Coronary artery (tissue), 2 donors: ENCODE measurements at regions not wholly inside any gene's neighbourhood (a gene's known extent, or its start where the extent isn't known, plus 50 kb on each side); places are given as distances from the start of the nearest gene placed in this dataset.
"Not testable (repeated sequence)": the region's sequence is repeated elsewhere in the genome, so short reads cannot be mapped to it uniquely, and the experiment has no call there.

Source experiments
- DNase-seq: peaks from one replicate; pipeline ENCODE4 v3.0.0-alpha.2; 2017; ENCODE audit warnings: low spot score
- H3K27ac ChIP-seq, 2 donors: fragments of 200-600 bp; sonication (generic); one replicate each; pipeline ENCODE4 v1.5.1; 2016 to 2019
- H3K4me3 ChIP-seq: fragments of 200-600 bp; sonication (generic); 2 replicates; pipeline ENCODE4 v1.5.1; 2016; ENCODE audit warnings: mild to moderate bottlenecking, moderate library complexity
- CTCF ChIP-seq: fragments of 200-600 bp; sonication (generic); IDR thresholded peaks from one replicate; pipeline ENCODE4 v1.5.1; 2019; ENCODE audit warnings: antibody characterized with exemption

- DNase-seq = no peak
- Histone ChIP-seq H3K27ac (peak overlapping the region in 1 of 2 donors; percentile 17), H3K4me3 (no peak overlapping the region)
- no peak for TF ChIP-seq CTCF
Measured at GRCh38 chr12:11545484-11546330, 103.8 kb upstream of the ETV6 start.

GRCh38 chr12:11546582-11547270 is 102.7 kb upstream of the ETV6 start:
- not testable (repeated sequence) for DNase-seq
- Histone ChIP-seq H3K4me3 (peak overlapping the region; percentile 75), H3K27ac (peak overlapping the region in 1 of 2 donors; percentile 78)

GRCh38 chr12:11547271-11547646 is 102.2 kb upstream of the ETV6 start:
- DNase-seq = not testable (repeated sequence)
- Histone ChIP-seq H3K27ac (peak overlapping the region in 1 of 2 donors; percentile 78), H3K4me3 (peak overlapping the region; percentile 75)

GRCh38 chr12:11549119-11549518 is 100.4 kb upstream of the ETV6 start:
- TF ChIP-seq CTCF = no peak
- no peak for DNase-seq
- H3K4me3 ChIP-seq = no peak overlapping the region
- H3K27ac ChIP-seq = no peak overlapping the region

GRCh38 chr12:11553871-11554533 is 95.5 kb upstream of the ETV6 start:
- no peak for DNase-seq
- TF ChIP-seq CTCF = peak; percentile 58
- no peak overlapping the region for H3K4me3 ChIP-seq
- H3K27ac ChIP-seq = no peak overlapping the region

GRCh38 chr12:11555195-11555594 is 94.3 kb upstream of the ETV6 start:
- no peak for TF ChIP-seq CTCF
- no peak for DNase-seq
- Histone ChIP-seq H3K27ac (peak overlapping the region in 1 of 2 donors; percentile 72), H3K4me3 (peak overlapping the region; percentile 51)

GRCh38 chr12:11555743-11556625 is 93.5 kb upstream of the ETV6 start:
- Histone ChIP-seq H3K4me3 (peak overlapping the region; percentile 51), H3K27ac (peak overlapping the region; percentile 47 to 72)
- TF ChIP-seq CTCF = no peak
- DNase-seq = no peak
